SK-N-SH (cell line): ENCODE measurements at regions not wholly inside any gene's neighbourhood (a gene's known extent, or its start where the extent isn't known, plus 50 kb on each side); places are given as distances from the start of the nearest gene placed in this dataset.

ENCODE experiments used
- FOXJ3 ChIP-seq: sonication (generic); formaldehyde crosslinking; IDR thresholded peaks from 2 replicates; pipeline ENCODE4 v1.5.1; 2020; ENCODE audit warnings: mild to moderate bottlenecking, missing genetic modification reagents
- GABPA ChIP-seq: IDR thresholded peaks from 2 replicates; pipeline ENCODE4 v1.4.0; 2012; ENCODE audit warnings: low read depth, mild to moderate bottlenecking
- GATA2 ChIP-seq: sonication (generic); formaldehyde crosslinking; IDR thresholded peaks from 2 replicates; pipeline ENCODE4 v1.5.0; 2020; ENCODE audit warnings: mild to moderate bottlenecking, missing genetic modification reagents
- NRF1 ChIP-seq: IDR thresholded peaks from 2 replicates; pipeline ENCODE4 v1.6.1; 2012; ENCODE audit warnings: low read depth, mild to moderate bottlenecking, low read length
- RFX5 ChIP-seq: IDR thresholded peaks from 2 replicates; pipeline ENCODE4 v1.6.1; 2012; ENCODE audit warnings: mild to moderate bottlenecking, improper control_type of control experiment, low read length
- TF ChIP-seq, protein P1 (sequence below): fragments of 200-600 bp; sonication (generic); IDR thresholded peaks from 2 replicates; pipeline ENCODE4 v1.6.1; 2017; ENCODE audit warnings: antibody characterized with exemption, mild to moderate bottlenecking, moderate library complexity
- TF ChIP-seq, protein P2 (sequence below): IDR thresholded peaks from 2 replicates; pipeline ENCODE4 v1.4.0; 2012; ENCODE audit warnings: low read depth, borderline replicate concordance

DNA sequence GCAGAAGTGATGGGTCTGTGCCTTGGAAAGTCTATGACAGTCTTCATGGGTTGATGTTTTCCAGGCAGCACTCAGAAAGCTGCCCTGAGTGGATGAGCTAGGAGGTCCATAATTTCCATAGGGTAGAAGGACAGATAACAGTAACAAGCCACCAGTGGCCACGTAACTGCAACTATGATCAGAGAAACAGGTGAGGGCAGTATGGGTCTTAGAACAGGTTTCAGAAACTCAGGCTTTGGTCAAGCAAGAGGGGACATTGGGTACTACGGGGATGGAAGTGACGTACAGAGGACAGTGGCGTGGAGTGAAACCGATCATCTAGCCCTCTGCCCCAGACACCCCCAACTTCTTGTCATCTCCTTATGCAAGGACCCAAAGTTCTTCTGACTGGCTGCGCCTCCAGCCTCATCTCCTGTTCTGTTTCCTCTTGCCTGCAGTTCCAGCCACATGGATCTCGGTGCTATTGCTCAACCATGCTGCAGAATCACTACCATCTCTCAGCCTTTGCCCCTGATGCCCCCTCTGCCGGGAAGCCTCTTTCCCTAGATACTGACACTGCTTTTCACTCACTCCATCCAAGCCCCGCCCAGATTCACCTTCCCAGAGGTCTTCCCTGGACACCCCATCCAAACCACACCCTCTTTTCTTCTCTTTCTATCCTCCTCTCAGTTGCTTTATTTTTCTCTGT lies 123.4 kb downstream of the MFAP3L start:
- TF ChIP-seq FOXJ3 (CRISPR knock-in tag) (no peak), GATA2 (CRISPR knock-in tag) (no peak), RFX5 (no peak), NRF1 (no peak), GABPA (no peak)
- TF ChIP-seq, protein P1, sequence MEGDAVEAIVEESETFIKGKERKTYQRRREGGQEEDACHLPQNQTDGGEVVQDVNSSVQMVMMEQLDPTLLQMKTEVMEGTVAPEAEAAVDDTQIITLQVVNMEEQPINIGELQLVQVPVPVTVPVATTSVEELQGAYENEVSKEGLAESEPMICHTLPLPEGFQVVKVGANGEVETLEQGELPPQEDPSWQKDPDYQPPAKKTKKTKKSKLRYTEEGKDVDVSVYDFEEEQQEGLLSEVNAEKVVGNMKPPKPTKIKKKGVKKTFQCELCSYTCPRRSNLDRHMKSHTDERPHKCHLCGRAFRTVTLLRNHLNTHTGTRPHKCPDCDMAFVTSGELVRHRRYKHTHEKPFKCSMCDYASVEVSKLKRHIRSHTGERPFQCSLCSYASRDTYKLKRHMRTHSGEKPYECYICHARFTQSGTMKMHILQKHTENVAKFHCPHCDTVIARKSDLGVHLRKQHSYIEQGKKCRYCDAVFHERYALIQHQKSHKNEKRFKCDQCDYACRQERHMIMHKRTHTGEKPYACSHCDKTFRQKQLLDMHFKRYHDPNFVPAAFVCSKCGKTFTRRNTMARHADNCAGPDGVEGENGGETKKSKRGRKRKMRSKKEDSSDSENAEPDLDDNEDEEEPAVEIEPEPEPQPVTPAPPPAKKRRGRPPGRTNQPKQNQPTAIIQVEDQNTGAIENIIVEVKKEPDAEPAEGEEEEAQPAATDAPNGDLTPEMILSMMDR, result no peak
- TF ChIP-seq, protein P2, sequence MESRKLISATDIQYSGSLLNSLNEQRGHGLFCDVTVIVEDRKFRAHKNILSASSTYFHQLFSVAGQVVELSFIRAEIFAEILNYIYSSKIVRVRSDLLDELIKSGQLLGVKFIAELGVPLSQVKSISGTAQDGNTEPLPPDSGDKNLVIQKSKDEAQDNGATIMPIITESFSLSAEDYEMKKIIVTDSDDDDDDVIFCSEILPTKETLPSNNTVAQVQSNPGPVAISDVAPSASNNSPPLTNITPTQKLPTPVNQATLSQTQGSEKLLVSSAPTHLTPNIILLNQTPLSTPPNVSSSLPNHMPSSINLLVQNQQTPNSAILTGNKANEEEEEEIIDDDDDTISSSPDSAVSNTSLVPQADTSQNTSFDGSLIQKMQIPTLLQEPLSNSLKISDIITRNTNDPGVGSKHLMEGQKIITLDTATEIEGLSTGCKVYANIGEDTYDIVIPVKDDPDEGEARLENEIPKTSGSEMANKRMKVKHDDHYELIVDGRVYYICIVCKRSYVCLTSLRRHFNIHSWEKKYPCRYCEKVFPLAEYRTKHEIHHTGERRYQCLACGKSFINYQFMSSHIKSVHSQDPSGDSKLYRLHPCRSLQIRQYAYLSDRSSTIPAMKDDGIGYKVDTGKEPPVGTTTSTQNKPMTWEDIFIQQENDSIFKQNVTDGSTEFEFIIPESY, result no peak
